ENCODE measurements at regions not wholly inside any gene's neighbourhood (a gene's known extent, or its start where the extent isn't known, plus 50 kb on each side); places are given as distances from the start of the nearest gene placed in this dataset.

DNA sequence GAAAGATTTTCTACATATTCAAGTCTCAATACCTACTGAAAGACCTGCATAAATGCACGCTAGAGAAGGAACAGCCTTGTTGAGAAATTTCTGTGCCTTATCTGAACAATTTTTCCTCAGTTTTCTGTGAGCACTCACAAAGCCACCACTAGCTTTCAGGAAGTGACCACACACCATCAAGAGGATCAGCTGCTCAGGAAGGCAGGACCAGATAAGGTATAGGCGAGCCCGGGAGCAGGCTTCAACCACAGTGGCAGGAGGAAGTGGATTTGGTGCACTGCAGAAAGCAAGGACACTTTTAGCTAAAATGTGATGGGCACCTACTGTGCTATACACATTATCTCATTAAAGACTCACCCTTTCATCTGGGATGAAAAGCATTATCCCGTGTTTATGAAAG, 220.8 kb downstream of the RAB38 start:
- TF ChIP-seq, protein P1, sequence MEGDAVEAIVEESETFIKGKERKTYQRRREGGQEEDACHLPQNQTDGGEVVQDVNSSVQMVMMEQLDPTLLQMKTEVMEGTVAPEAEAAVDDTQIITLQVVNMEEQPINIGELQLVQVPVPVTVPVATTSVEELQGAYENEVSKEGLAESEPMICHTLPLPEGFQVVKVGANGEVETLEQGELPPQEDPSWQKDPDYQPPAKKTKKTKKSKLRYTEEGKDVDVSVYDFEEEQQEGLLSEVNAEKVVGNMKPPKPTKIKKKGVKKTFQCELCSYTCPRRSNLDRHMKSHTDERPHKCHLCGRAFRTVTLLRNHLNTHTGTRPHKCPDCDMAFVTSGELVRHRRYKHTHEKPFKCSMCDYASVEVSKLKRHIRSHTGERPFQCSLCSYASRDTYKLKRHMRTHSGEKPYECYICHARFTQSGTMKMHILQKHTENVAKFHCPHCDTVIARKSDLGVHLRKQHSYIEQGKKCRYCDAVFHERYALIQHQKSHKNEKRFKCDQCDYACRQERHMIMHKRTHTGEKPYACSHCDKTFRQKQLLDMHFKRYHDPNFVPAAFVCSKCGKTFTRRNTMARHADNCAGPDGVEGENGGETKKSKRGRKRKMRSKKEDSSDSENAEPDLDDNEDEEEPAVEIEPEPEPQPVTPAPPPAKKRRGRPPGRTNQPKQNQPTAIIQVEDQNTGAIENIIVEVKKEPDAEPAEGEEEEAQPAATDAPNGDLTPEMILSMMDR (IDR thresholded peaks at IDR 0.05; ENCODE audit: low read depth, low read length): no peak
- Histone ChIP-seq H3K9me3 (ENCODE audit: severe bottlenecking) (no peaks in the 10 kb centered on the region), H3K36me3 (no peaks in the 10 kb centered on the region), H3K27me3 (ENCODE audit: insufficient read depth, low read depth, severe bottlenecking) (no peaks in the 10 kb centered on the region), H3K4me3 (ENCODE audit: low read depth, low read length) (no peak overlapping the region), H3K27ac (no peak overlapping the region)
- DNase-seq: no peak

DNA sequence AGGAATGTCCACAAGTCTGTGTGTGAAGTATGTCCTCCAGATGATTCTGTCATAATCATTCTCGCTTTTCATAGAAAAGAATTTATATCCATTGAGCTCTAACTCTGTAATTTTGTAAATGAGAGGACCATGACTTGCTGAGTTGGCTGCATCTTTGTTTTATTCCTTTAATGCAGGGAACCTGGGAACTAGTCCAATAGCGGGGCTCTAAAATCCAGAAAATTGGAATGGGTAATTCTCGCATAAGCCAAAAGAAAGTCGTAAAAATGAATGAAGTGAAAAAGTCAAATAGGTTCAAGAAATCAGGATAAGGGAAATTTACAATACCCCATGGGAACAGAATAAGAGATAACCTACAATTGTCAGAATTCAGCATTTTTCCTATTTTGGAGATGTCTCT, 232.5 kb downstream of the RAB38 start:
- Histone ChIP-seq H3K27me3 (ENCODE audit: insufficient read depth, low read depth, severe bottlenecking) (no peaks in the 10 kb centered on the region), H3K4me3 (ENCODE audit: low read depth, low read length) (no peak overlapping the region), H3K36me3 (no peaks in the 10 kb centered on the region), H3K9me3 (ENCODE audit: severe bottlenecking) (no peaks in the 10 kb centered on the region), H3K27ac (no peak overlapping the region)
- TF ChIP-seq, protein P1 (IDR thresholded peaks at IDR 0.05; ENCODE audit: low read depth, low read length): no peak
- no peak for DNase-seq

DNA sequence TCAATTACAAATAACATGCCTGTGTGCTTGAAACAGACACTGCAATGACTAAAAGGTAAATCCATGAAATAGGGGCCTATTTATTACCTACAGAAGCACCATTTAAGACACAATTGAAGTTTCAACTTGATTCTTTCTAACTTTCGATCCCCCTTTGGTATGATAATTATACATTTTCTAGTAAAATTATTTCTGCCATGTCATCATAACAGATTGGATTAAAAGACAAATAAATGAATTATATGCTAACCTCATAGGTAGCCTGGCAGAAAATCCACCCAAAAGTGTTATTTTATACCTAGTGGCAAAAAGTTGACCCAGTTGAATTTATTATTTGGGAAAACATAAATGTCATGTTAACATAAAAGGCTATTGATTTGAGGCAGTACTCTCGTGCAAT, 241.1 kb downstream of the RAB38 start:
- Histone ChIP-seq H3K27me3 (ENCODE audit: insufficient read depth, low read depth, severe bottlenecking) (no peaks in the 10 kb centered on the region), H3K36me3 (no peaks in the 10 kb centered on the region), H3K27ac (no peak overlapping the region), H3K9me3 (ENCODE audit: severe bottlenecking) (no peaks in the 10 kb centered on the region), H3K4me3 (ENCODE audit: low read depth, low read length) (no peak overlapping the region)
- TF ChIP-seq, protein P1 (IDR thresholded peaks at IDR 0.05; ENCODE audit: low read depth, low read length): no peak
- no peak for DNase-seq

DNA sequence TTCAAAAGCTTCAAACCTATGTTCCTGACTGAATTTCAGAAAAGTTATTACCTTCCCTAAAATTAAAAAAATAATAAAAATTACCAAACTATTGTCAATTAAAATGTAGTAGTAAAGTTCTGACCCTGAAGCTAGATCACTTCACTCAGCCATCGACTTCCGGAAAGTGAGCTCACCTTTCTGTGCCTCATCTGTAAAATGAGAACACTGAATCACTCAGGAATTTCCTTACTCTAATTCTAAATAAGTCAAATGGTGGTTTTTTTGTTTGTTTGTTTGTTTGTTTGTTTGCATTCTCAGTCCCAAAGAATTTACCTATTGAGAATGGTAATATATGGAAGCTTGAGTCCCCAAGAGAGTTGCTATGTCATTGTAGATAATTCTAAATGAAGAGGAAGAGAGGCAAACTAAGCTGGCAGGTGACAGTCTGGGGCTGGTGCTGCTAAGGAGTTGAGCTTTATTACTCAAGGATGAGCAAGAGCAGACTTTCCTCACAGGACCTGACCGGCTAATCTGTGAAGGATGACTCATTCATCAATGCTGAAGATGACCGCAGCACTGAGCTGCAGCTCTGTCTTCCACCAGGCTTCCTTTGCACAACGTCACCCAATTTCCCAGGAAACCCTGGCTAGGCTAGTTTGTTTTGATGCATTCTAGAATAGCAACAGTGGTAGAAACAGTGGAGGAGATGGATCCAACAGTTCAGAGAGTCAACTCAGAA, 248.8 kb downstream of the RAB38 start:
- Histone ChIP-seq H3K27me3 (ENCODE audit: insufficient read depth, low read depth, severe bottlenecking) (no peaks in the 10 kb centered on the region), H3K4me3 (ENCODE audit: low read depth, low read length) (no peak overlapping the region), H3K27ac (no peak overlapping the region), H3K9me3 (ENCODE audit: severe bottlenecking) (no peaks in the 10 kb centered on the region), H3K36me3 (no peaks in the 10 kb centered on the region)
- TF ChIP-seq, protein P1 (IDR thresholded peaks at IDR 0.05; ENCODE audit: low read depth, low read length): no peak
- DNase-seq: peak; percentile 39

DNA sequence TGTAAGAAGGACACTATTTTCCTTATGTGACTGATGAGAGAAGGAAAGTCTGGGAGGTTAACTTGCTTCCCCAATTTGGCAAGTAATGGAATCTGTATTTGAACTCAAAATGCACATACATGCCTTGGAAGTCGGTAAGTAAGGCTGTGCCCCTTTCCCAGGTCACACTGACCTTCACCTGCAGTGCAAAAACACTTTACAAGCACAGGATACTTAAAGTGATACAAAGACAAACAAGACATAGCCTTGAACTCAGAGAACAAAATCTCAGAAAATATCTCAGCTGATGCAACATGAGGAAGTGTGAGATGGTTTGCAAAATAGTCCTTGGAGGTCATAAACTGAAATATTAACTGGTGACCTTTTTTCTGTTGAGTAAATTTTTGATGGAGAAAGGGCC, 251.1 kb downstream of the RAB38 start:
- no peak overlapping the region for H3K4me3 ChIP-seq (ENCODE audit: low read depth, low read length)
- no peak overlapping the region for H3K27ac ChIP-seq
- no peaks in the 10 kb centered on the region for H3K36me3 ChIP-seq
- no peaks in the 10 kb centered on the region for H3K27me3 ChIP-seq (ENCODE audit: insufficient read depth, low read depth, severe bottlenecking)
- H3K9me3 ChIP-seq (ENCODE audit: severe bottlenecking): no peaks in the 10 kb centered on the region
- no peak for DNase-seq
- TF ChIP-seq, protein P1 (IDR thresholded peaks at IDR 0.05; ENCODE audit: low read depth, low read length): no peak

DNA sequence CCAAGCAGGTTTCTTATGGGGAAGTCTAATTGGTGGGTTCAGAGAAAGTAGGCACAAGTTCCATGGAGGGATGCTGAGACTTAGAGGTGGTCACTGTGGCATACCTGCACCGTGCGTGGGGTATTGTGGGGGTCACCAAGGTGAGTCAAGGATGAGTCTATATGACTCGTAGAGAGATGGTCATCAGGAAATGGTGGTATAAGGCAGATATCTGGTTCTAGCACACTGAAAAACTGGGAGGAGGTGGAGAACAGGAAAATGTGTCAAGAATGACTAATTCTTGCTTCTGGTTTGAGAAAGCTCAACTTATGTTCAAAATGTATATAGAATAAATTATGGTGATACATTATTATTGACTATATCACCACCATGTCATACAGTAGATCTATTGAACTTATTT, 258.1 kb downstream of the RAB38 start:
- DNase-seq: no peak
- H3K36me3 ChIP-seq: no peaks in the 10 kb centered on the region

More for the DNA sequence above, 258.1 kb downstream of the RAB38 start:
- Histone ChIP-seq H3K4me3 (ENCODE audit: low read depth, low read length) (no peak overlapping the region), H3K9me3 (ENCODE audit: severe bottlenecking) (no peaks in the 10 kb centered on the region), H3K27ac (no peak overlapping the region), H3K27me3 (ENCODE audit: insufficient read depth, low read depth, severe bottlenecking) (no peaks in the 10 kb centered on the region)
- TF ChIP-seq, protein P1 (IDR thresholded peaks at IDR 0.05; ENCODE audit: low read depth, low read length): no peak

Measured in WERI-Rb-1 (cell line).